H1 (cell line): ENCODE measurements at regions not wholly inside any gene's neighbourhood (a gene's known extent, or its start where the extent isn't known, plus 50 kb on each side); places are given as distances from the start of the nearest gene placed in this dataset.

Source experiments
- CTCF ChIA-PET: fragments of 300-600 bp; sonication (Branson Sonifier 250); formaldehyde crosslinking; loops from one replicate; lab custom pipeline; 2021; ENCODE audit not compliant: partially characterized antibody; lab: Charles Lee
- POLR2A ChIA-PET: fragments of 300-600 bp; sonication (Branson Sonifier 250); formaldehyde crosslinking; loops from one replicate; lab custom pipeline; 2021; ENCODE audit warnings: inconsistent platforms; ENCODE audit not compliant: partially characterized antibody; lab: Charles Lee
- DNase-seq, 2 experiments: peaks; one replicate each; pipeline versions ENCODE4 v3.0.0 to v3.0.0-alpha.2; 2010 to 2022; ENCODE audit warnings: low spot score in 2 of 2, low read depth in 1 of 2, mixed read lengths in 1 of 2
- FAIRE-seq: peaks from 2 replicates; lab custom pipeline; 2011; peaks lifted over from hg19 to GRCh38; lab: Jason Lieb, UNC
- H2AFZ ChIP-seq: 2 replicates; pipeline ENCODE4 v1.8.1; 2012; ENCODE audit warnings: low read length, inconsistent platforms
- H2AK5ac ChIP-seq: 2 replicates; pipeline ENCODE4 v1.6.1; 2013; ENCODE audit warnings: low read depth, low read length
- H2BK120ac ChIP-seq: replicated peaks from 2 replicates; pipeline ENCODE3; 2013; ENCODE audit warnings: low read depth, low read length, inconsistent platforms
- H2BK12ac ChIP-seq: 2 replicates; pipeline ENCODE4 v1.6.1; 2013; ENCODE audit warnings: low read depth, low read length
- H2BK15ac ChIP-seq: 2 replicates; pipeline ENCODE4 v1.6.1; 2013; ENCODE audit warnings: low read length
- H2BK20ac ChIP-seq: 2 replicates; pipeline ENCODE4 v1.6.1; 2013; ENCODE audit warnings: low read length
- H2BK5ac ChIP-seq: 2 replicates; pipeline ENCODE4 v1.6.1; 2013; ENCODE audit warnings: low read depth, low read length
- H3K14ac ChIP-seq: 2 replicates; pipeline ENCODE4 v1.6.1; 2013; ENCODE audit warnings: inconsistent platforms; ENCODE audit not compliant: insufficient read length
- H3K18ac ChIP-seq: 2 replicates; pipeline ENCODE4 v1.6.1; 2013; ENCODE audit warnings: low read length; ENCODE audit errors: extremely low read depth
- H3K23ac ChIP-seq: 2 replicates; pipeline ENCODE4 v1.6.1; 2013; ENCODE audit warnings: inconsistent platforms; ENCODE audit not compliant: insufficient read length
- H3K23me2 ChIP-seq: 2 replicates; pipeline ENCODE4 v1.6.1; 2013; ENCODE audit warnings: low read depth, low read length
- H3K27ac ChIP-seq: 2 replicates; pipeline ENCODE4 v1.6.1; 2011; ENCODE audit warnings: low read depth, low read length, inconsistent platforms
- H3K27me3 ChIP-seq, 4 experiments: replicated peaks in 1 of 4; 1 replicate in 1 of 4; 2 replicates in 3 of 4; pipeline versions ENCODE4 v1.6.1 to v1.8.1; 2011 to 2013; ENCODE audit warnings: low read length in 3 of 4, mild to moderate bottlenecking in 3 of 4, inconsistent platforms in 2 of 4, mixed read lengths in 2 of 4, moderate library complexity in 1 of 4; ENCODE audit not compliant: control insufficient read depth in 3 of 4, insufficient read depth in 3 of 4; ENCODE audit errors: extremely low read depth in 1 of 4
- H3K36me3 ChIP-seq, 4 experiments: 2 replicates each; pipeline versions ENCODE4 v1.6.1 to v1.8.1; 2011 to 2013; ENCODE audit warnings: mild to moderate bottlenecking in 4 of 4, low read length in 3 of 4, moderate library complexity in 2 of 4, control low read depth in 1 of 4, inconsistent platforms in 1 of 4; ENCODE audit not compliant: insufficient read depth in 4 of 4, control insufficient read depth in 2 of 4
- H3K4ac ChIP-seq: replicated peaks from 2 replicates; pipeline ENCODE3; 2013; ENCODE audit warnings: low read length, low read depth, mixed read lengths, inconsistent platforms; ENCODE audit not compliant: insufficient read length
- H3K4me1 ChIP-seq, 4 experiments: replicated peaks in 1 of 4; 1 replicate in 1 of 4; 2 replicates in 3 of 4; pipeline versions ENCODE4 v1.6.1 to v1.8.1; 2011 to 2013; ENCODE audit warnings: low read length in 3 of 4, inconsistent platforms in 2 of 4, mixed read lengths in 1 of 4; ENCODE audit not compliant: insufficient read depth in 4 of 4, control insufficient read depth in 3 of 4
- H3K4me2 ChIP-seq, 2 experiments: 2 replicates each; pipeline versions ENCODE4 v1.6.1 to v1.8.1; 2011 to 2013; ENCODE audit warnings: low read depth in 2 of 2, low read length in 2 of 2, control low read depth in 1 of 2, inconsistent platforms in 1 of 2, mild to moderate bottlenecking in 1 of 2; ENCODE audit not compliant: insufficient read depth in 1 of 2
- H3K4me3 ChIP-seq, 4 experiments: fragments of 200-600, 300-600 bp in 1 of 4; sonication (generic), shearing (Covaris generic), sonication (Bioruptor Twin) in 1 of 4; 2 replicates each; pipeline versions ENCODE4 v1.5.1 to v1.8.1; 2011 to 2016; ENCODE audit warnings: low read length in 4 of 4, low read depth in 3 of 4, control low read depth in 2 of 4, inconsistent platforms in 2 of 4, mild to moderate bottlenecking in 2 of 4, mixed read lengths in 1 of 4, moderate library complexity in 1 of 4; ENCODE audit not compliant: insufficient read depth in 2 of 4; ENCODE audit errors: extremely low read depth in 1 of 4
- H3K56ac ChIP-seq: replicated peaks from 2 replicates; pipeline ENCODE3; 2013; ENCODE audit warnings: low read depth, mild to moderate bottlenecking, mixed read lengths, low read length, inconsistent platforms; ENCODE audit not compliant: insufficient read length
- H3K79me1 ChIP-seq: 2 replicates; pipeline ENCODE4 v1.6.1; 2013; ENCODE audit warnings: low read depth, low read length, control low read depth
- H3K79me2 ChIP-seq, 2 experiments: 2 replicates each; pipeline versions ENCODE4 v1.6.1 to v1.8.1; 2012 to 2013; ENCODE audit warnings: low read length in 2 of 2, mild to moderate bottlenecking in 2 of 2, inconsistent platforms in 1 of 2; ENCODE audit not compliant: insufficient read depth in 2 of 2, control insufficient read depth in 1 of 2
- H3K9ac ChIP-seq, 4 experiments: replicated peaks in 1 of 4; 1 replicate in 1 of 4; 2 replicates in 3 of 4; pipeline versions ENCODE4 v1.6.1 to v1.8.1; 2011 to 2013; ENCODE audit warnings: low read depth in 3 of 4, low read length in 3 of 4, control low read depth in 2 of 4, mild to moderate bottlenecking in 2 of 4, moderate library complexity in 2 of 4, inconsistent platforms in 1 of 4; ENCODE audit errors: extremely low read depth in 1 of 4
- H3K9me3 ChIP-seq, 2 experiments: 2 replicates each; pipeline versions ENCODE4 v1.6.1 to v1.8.1; 2012 to 2013; ENCODE audit warnings: mild to moderate bottlenecking in 2 of 2, moderate library complexity in 2 of 2, control low read depth in 1 of 2, inconsistent platforms in 1 of 2, low read depth in 1 of 2, low read length in 1 of 2, mixed read lengths in 1 of 2; ENCODE audit not compliant: insufficient read depth in 2 of 2
- H4K20me1 ChIP-seq, 2 experiments: replicated peaks in 1 of 2; 2 replicates each; pipeline versions ENCODE3 to v1.8.1; 2011 to 2013; ENCODE audit warnings: inconsistent platforms in 2 of 2, low read length in 2 of 2, mild to moderate bottlenecking in 1 of 2; ENCODE audit not compliant: insufficient read depth in 2 of 2, control insufficient read depth in 1 of 2
- H4K5ac ChIP-seq: 2 replicates; pipeline ENCODE4 v1.6.1; 2013; ENCODE audit warnings: low read length, low read depth, mixed read lengths, inconsistent platforms; ENCODE audit not compliant: insufficient read length
- H4K8ac ChIP-seq: 2 replicates; pipeline ENCODE4 v1.8.0; 2013; ENCODE audit warnings: mild to moderate bottlenecking, moderate library complexity, low read length, inconsistent platforms; ENCODE audit not compliant: insufficient read depth; ENCODE audit errors: extremely low read depth
- H4K91ac ChIP-seq: replicated peaks from 2 replicates; pipeline ENCODE3; 2013; ENCODE audit warnings: low read length, mixed read lengths, inconsistent platforms; ENCODE audit not compliant: insufficient read length
- ASH2L ChIP-seq: fragments of 200-600, 300-600 bp; sonication (generic); IDR thresholded peaks from one replicate; pipeline ENCODE4 v1.7.1; 2017; ENCODE audit warnings: low read length
- CBX8 ChIP-seq: fragments of 300-800, 300-1000 bp; sonication (generic); IDR thresholded peaks from 2 replicates; pipeline ENCODE4 v1.7.1; 2016; ENCODE audit warnings: low read depth, low read length, borderline replicate concordance
- EZH2 ChIP-seq: fragments of 200-600 bp; sonication (generic); IDR thresholded peaks from 2 replicates; pipeline ENCODE4 v1.7.1; 2012; ENCODE audit warnings: low read depth, mild to moderate bottlenecking, moderate library complexity, low read length, inconsistent platforms; ENCODE audit not compliant: severe bottlenecking
- HDAC2 ChIP-seq, 2 experiments: fragments of 300-600 bp in 1 of 2; sonication (generic) in 1 of 2; IDR thresholded peaks; 2 replicates each; pipeline ENCODE4 v1.6.1; 2011 to 2012; ENCODE audit warnings: low read depth in 2 of 2, low read length in 2 of 2, mild to moderate bottlenecking in 2 of 2, moderate library complexity in 2 of 2, borderline replicate concordance in 1 of 2, inconsistent platforms in 1 of 2
- JUND ChIP-seq: IDR thresholded peaks from 2 replicates; pipeline ENCODE4 v1.6.1; 2011; ENCODE audit warnings: mild to moderate bottlenecking, improper control_type of control experiment, low read length
- NRF1 ChIP-seq: IDR thresholded peaks from 2 replicates; pipeline ENCODE4 v1.6.1; 2011; ENCODE audit warnings: mild to moderate bottlenecking, low read depth, low read length, improper control_type of control experiment
- PHF8 ChIP-seq: fragments of 200-600 bp; sonication (generic); conservative IDR thresholded peaks from 2 replicates; pipeline ENCODE4 v1.7.1; 2012; ENCODE audit warnings: low read depth, mild to moderate bottlenecking, inconsistent platforms, low read length, moderate library complexity
- SRF ChIP-seq: IDR thresholded peaks from 2 replicates; pipeline ENCODE4 v1.6.1; 2011; ENCODE audit warnings: mild to moderate bottlenecking, low read depth, low read length, moderate library complexity
- TBP ChIP-seq: IDR thresholded peaks from 2 replicates; pipeline ENCODE4 v1.6.1; 2011; ENCODE audit warnings: low read depth, low read length, improper control_type of control experiment
- WGBS, 2 experiments: shearing (Covaris generic) in 1 of 2; methylation state at CpG; one replicate each; pipeline versions ENCODE4 v1.1.6 to v1.1.7; 2013 to 2015; ENCODE audit warnings: low lambda C conversion rate in 2 of 2, mixed read lengths in 2 of 2, inconsistent platforms in 1 of 2, low coverage in 1 of 2, missing lambda C conversion rate in 1 of 2; ENCODE audit not compliant: insufficient replicate concordance in 2 of 2, insufficient coverage in 1 of 2, insufficient read length in 1 of 2; ENCODE audit errors: extremely low coverage in 1 of 2, missing lambda C conversion rate in 1 of 2; 5-methylcytosine and 5-hydroxymethylcytosine counted together
- TF ChIP-seq, protein P1 (sequence below): IDR thresholded peaks from 2 replicates; pipeline ENCODE4 v1.6.1; 2011; ENCODE audit warnings: low read length, improper control_type of control experiment
- TF ChIP-seq, protein P2 (sequence below): IDR thresholded peaks from 2 replicates; pipeline ENCODE4 v1.6.1; 2011; ENCODE audit warnings: low read depth, mild to moderate bottlenecking, low read length; ENCODE audit not compliant: insufficient read depth
- TF ChIP-seq, protein P3 (sequence below): IDR thresholded peaks from 2 replicates; pipeline ENCODE4 v1.6.1; 2012; ENCODE audit warnings: inconsistent platforms

DNA sequence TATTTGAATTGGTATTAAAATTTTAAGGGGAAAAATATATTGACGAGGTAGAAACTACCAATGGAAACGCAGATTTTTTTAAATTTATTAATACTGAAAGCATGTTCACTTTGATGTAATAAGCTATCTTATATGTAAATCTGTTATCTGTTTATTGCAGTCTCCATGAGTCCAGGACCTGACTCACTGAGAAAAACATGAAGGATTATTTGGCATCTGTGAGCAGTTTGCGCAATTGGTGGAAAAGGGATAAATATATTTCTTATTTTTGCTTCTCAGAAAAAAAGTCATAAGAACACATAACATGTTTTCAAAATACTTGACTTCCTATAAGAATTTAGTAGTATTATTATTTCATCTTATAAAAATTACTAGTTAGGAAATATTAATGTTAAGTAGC lies 561.4 kb downstream of the ADCYAP1 start:
- Histone ChIP-seq H2BK5ac (no peak overlapping the region), H3K23me2 (no peaks in the 10 kb centered on the region), H3K79me2 (no peaks in the 10 kb centered on the region), H2AK5ac (no peak overlapping the region), H3K4me3 (no peak overlapping the region), H3K9ac (no peak overlapping the region), H3K4me2 (no peak overlapping the region), H3K4me1 (no peaks in the 10 kb centered on the region), H3K9me3 (no peaks in the 10 kb centered on the region), H3K14ac (no peak overlapping the region), H3K4ac (no peak overlapping the region), H2BK15ac (no peak overlapping the region), H2BK120ac (no peak overlapping the region), H4K8ac (no peak overlapping the region), H3K36me3 (no peaks in the 10 kb centered on the region), H3K27me3 (no peaks in the 10 kb centered on the region), H3K23ac (no peak overlapping the region), H3K79me1 (no peaks in the 10 kb centered on the region), H2BK20ac (no peak overlapping the region), H4K91ac (no peak overlapping the region), H3K27ac (no peak overlapping the region), H4K5ac (no peak overlapping the region), H3K56ac (no peak overlapping the region), H2BK12ac (no peak overlapping the region), H2AFZ (no peak overlapping the region), H3K18ac (no peak overlapping the region), H4K20me1 (no peaks in the 10 kb centered on the region)
- CTCF ChIA-PET, result no interaction called here
- TF ChIP-seq PHF8, result no peak
- no peak for TF ChIP-seq ASH2L
- no peak for TF ChIP-seq CBX8
- TF ChIP-seq, protein P1, sequence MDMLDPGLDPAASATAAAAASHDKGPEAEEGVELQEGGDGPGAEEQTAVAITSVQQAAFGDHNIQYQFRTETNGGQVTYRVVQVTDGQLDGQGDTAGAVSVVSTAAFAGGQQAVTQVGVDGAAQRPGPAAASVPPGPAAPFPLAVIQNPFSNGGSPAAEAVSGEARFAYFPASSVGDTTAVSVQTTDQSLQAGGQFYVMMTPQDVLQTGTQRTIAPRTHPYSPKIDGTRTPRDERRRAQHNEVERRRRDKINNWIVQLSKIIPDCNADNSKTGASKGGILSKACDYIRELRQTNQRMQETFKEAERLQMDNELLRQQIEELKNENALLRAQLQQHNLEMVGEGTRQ, result no peak
- no peak for TF ChIP-seq SRF
- TF ChIP-seq HDAC2 (IDR thresholded peaks at IDR 0.05; ENCODE audit: borderline replicate concordance in 1 of 2, low read depth in 2 of 2, low read length in 2 of 2), result no peak
- TF ChIP-seq, protein P2, sequence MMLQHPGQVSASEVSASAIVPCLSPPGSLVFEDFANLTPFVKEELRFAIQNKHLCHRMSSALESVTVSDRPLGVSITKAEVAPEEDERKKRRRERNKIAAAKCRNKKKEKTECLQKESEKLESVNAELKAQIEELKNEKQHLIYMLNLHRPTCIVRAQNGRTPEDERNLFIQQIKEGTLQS, result no peak
- TF ChIP-seq TBP, result no peak
- TF ChIP-seq NRF1, result no peak
- TF ChIP-seq JUND, result no peak
- TF ChIP-seq, protein P3, sequence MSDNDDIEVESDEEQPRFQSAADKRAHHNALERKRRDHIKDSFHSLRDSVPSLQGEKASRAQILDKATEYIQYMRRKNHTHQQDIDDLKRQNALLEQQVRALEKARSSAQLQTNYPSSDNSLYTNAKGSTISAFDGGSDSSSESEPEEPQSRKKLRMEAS, result no peak
- TF ChIP-seq EZH2, result no peak
- no peak for DNase-seq
- POLR2A ChIA-PET, result no interaction called here
- 94% methylated on average over 3 of the region's 3 CpGs; no CpG with 5 or more reads in 1 of the 2 experiments for WGBS, 2 experiments
- FAIRE-seq, result no peak
